Fibroblast of upper back skin (primary cell): ENCODE measurements at regions not wholly inside any gene's neighbourhood (a gene's known extent, or its start where the extent isn't known, plus 50 kb on each side); places are given as distances from the start of the nearest gene placed in this dataset.
"Not testable (repeated sequence)": the region's sequence is repeated elsewhere in the genome, so short reads cannot be mapped to it uniquely, and the experiment has no call there.

Source experiments
- DNase-seq: peaks from one replicate; pipeline ENCODE4 v3.0.0-alpha.2; 2013

GRCh38 chr7:65749518-65749917, 123.4 kb upstream of the VKORC1L1 start:
- no peak for DNase-seq

DNA sequence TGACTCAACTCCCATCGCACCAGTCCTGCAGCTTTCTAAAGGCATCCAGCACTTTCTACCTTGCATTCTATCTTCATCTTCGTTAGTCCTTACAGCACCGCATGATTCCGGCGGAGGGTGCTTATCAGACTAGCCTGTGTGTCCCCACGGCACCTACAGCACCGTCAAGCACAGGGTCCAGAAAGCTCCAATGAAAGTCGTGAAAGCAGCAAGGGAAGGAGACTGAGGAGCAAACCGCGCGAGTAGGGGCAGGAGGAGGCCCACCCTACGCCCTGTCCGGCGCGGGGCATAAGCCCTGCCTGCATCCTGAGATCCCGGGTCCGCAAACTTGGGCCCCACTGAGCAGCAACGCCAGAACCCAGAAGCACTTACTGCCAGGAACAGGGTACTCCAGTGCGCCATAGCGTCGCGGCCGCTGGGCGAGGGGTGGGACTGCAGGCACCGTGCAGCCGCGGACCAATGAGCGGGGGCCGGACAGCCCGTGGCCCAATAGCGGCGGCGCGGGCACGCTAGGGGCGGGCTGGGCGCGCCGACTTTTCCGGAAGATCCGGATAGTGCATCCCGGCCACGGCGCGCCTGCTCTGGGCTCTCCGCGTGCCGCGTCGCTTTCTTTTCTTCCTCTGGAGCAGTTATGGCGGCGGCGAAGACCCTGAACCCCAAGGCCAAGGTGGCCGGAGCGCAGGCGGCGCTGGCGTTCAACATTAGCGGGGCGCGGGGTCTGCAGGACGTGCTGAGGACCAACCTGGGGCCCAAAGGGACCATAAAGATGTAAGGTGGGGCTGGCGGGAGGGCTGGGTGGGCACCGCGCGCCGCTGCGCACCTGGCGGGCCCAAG, 122.1 kb upstream of the VKORC1L1 start:
- peak; percentile 84 for DNase-seq

DNA sequence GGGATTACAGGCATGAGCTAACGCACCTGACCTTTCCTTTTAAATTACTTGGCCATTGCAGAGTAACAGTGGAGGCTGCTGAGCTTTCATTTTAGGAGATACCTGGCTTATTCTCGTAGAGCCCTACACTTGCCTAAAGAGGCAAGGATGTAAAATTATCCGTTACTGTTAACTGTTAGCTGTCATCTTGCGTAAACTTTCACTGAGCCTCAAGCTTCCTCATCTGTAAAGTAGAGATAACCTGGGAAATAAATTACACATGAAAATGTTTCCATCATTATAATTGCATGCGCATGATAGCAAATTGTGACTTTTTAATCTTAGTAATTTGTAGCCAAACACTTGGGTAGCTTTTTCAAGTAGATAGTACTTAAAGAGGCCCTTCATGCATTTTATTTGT, 118.8 kb upstream of the VKORC1L1 start:
- not testable (repeated sequence) for DNase-seq

GRCh38 chr7:65758991-65759390, 113.9 kb upstream of the VKORC1L1 start:
- DNase-seq: not testable (repeated sequence)

GRCh38 chr7:65762712-65763111, 110.2 kb upstream of the VKORC1L1 start:
- DNase-seq: not testable (repeated sequence)

DNA sequence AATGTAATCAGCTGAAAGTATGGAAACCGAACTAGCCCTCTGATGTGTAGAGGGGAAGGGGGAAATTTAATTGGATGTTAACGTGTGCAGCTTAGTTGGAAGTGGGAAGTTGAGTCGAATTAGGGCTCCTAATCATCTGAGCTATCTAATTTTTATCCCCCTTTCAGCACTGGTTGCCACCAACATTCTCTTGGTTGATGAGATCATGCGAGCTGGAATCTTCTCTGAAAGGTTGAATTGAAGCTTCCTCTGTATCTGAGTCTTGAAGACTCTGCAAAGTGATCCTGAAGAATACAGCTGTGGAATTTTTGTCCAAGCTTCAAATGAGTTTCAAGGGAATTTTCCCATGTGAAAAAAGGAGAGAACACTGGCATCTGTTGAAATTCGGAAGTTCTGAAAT, 109.8 kb upstream of the VKORC1L1 start:
- not testable (repeated sequence) for DNase-seq

DNA sequence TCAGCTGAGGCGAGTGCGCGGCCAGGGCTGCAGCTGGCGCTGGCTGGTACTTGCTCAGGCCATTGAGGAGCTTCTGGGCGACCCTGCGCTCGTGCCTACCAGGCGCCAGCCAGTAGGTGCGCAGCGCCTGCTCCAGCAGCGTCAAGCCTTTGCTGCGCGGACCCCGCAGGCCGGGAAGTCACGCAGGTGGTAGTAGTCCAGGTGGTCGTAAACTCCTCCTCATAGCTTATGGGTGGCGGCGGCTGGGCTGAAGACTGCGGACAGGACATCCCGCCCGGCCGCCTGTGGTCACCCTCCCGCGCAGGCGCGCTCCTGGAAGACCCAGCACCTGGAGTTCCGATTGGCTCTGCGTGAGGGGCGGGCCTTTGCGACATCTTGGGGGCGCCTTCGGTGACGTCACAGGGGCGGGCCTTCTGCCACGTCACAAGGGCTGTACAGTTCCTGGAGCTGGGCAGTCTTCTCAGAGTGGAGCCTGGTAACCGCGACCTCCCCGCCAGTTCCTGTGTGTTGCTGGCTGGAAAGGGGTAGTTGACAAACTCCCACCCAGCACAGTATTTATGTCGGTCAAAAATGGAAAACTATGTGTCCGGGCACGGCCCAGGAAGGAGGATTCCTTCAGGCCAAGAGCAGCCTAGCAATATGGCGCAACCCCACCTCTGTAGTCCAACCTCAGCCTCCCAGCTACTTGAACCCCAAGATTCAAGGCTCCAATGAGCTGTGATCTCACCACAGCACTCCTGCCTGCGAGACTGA, 102.2 kb upstream of the VKORC1L1 start:
- peak; percentile 90 for DNase-seq

DNA sequence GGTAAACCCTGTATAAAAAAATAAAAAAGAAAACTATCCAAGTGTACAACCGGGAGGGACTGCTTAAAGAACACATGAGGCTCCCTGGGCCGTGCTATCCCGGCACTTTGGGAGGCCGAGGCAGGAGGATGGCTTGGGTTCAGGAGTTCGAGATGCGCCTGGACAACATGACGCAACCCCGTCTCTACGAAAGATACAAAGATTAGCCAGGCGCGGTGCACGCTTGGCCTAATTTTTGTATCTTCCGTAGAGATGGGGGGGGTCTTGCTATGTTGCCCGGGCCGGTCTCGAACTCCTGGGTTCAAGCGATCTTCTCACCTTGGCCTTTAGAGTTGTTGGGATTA, 101.7 kb upstream of the VKORC1L1 start:
- DNase-seq: not testable (repeated sequence)

DNA sequence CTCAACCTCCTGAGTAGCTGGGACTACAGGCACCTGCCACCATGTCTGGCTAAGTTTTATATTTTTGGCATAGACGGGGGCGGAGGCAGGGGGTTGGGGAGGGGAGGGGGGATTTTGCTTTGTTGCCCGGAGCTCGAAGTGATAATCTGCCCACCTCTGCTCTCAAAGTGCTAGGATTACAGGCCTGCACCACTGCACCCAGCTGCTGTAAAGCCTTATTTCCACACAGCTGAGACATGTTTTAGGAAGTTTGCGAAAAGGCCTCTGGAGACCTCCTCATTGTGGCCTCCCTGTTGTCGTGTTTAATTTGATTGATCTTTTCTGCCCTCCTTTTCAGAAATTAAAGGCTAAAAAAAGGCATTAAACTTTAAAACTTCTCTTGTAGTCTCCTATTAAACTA, 96.2 kb upstream of the VKORC1L1 start:
- not testable (repeated sequence) for DNase-seq

DNA sequence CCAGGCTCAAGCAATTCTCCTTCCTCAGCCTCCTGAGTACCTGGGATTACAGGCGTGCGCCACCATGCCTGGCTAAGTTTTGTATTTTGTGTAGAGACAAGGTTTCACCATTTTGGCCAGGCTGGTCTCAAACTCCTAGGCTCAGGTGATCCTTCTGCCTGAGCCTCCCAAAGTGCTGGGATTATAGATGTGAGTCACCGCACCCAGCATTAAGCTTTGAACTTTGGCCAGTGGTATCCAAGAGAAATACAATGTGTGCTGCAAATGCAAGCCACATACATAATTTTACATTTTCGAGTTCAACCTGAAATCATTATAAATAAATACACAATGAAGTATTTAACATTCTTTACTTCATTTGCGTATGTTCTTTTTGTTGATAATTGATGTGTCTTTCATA, 82.9 kb upstream of the VKORC1L1 start:
- not testable (repeated sequence) for DNase-seq

DNA sequence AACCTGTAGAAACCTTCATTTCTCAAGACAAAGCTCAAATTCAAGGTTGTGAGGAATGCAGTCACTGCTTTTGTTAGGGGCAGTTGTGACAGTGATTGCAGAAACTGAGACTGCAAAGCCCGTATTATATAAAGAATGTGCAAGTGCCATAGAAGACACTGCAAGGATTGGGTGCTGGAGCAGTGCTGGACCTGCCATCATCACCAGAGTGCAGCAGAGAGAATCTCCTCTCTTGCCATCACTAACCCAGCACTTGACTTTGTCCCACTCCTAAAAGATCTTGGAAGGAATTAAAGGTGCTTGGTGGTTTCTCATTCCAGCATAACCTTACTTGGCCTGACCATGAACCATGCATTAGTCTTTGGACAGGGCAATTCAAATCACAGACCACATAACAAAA, 81.1 kb upstream of the VKORC1L1 start:
- not testable (repeated sequence) for DNase-seq

DNA sequence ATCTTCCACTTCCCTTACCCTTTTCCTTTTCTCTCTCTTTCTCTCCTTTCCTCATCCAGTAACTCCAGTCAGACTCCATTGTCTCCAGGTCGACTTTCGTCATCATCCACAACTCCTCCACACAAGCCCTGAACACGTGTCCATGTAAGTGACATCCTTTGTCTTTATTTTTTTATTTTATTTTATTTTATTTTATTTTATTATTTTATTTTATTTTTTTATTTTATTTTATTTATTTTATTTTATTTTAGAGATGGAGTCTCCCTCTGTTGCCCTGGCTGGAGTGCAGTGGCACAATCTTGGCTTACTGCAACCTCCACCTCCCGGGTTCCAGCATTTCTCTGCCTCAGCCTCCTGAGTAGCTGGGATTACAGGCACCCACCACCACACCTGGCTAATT, 80.1 kb upstream of the VKORC1L1 start:
- not testable (repeated sequence) for DNase-seq

GRCh38 chr7:65794671-65795391, 78.0 kb upstream of the VKORC1L1 start:
- peak; percentile 25 for DNase-seq

- DNase-seq: not testable (repeated sequence)
Observed at GRCh38 chr7:65795392-65795716, 77.5 kb upstream of the VKORC1L1 start.

- no peak for DNase-seq
Observed at GRCh38 chr7:65796205-65796604, 76.7 kb upstream of the VKORC1L1 start.

- not testable (repeated sequence) for DNase-seq
Observed at GRCh38 chr7:65797086-65797485, 75.8 kb upstream of the VKORC1L1 start.

DNA sequence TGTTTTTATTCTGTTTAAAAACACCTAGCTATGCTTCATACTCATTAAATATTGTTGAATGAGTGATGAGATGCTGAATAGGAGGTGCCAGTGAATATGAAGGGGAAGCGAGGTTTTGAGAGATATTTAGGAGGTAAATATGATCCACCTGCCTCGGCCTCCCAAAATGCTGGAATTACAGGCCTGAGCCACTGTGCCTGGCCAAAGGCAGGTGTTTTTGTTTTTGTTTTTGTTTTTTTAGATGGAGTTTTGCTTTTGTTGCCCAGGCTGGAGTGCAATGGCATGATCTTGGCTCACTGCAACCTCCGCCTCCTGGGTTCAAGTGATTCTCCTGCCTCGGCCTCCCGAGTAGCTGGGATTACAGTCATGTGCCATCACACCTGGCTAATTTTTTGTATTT, 75.3 kb upstream of the VKORC1L1 start:
- not testable (repeated sequence) for DNase-seq

DNA sequence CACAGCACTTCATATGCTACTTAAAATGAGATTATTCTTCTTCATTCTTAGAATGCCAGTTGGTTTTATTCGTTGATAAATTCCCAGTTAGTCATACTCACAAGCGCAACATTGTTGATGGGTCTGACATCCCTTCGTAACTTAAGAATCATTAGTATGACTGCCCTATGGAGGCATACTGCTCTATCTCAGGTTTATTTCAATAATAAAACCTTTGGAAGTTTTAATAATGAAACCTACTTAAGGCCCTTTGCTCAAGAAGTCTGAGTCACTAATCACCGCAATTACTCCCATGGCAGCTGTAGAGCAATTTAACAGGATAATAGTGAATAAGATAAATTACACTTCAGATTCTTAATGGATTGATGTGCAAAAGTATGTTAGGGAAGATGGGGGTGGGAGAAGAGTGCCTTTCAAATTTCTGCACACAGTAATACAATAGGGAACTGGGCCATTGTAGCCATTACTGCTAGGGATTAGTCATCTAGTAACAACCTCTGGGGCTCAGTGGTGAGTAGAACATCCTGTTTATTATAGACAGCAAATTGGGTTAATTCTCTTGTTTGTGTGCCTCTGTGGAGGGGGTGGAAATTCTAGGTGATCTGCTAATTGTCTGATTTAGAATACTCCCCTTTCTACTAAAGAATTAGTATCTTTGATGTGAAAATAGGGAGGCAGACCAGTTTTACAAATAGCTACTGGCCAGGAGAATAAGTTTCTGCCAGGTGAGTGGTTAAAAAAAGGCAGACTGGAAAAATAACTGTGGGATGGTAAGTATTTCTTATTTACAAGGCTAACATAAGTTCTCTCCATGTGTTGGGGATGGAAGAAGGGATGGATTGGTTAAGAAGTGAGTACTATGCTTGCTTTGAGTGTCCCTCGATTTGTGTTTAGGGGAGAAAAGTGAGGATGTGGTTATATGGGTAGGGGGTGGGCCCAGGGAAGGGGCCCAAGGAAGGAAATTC, 74.5 kb upstream of the VKORC1L1 start:
- DNase-seq: peak; percentile 64

DNA sequence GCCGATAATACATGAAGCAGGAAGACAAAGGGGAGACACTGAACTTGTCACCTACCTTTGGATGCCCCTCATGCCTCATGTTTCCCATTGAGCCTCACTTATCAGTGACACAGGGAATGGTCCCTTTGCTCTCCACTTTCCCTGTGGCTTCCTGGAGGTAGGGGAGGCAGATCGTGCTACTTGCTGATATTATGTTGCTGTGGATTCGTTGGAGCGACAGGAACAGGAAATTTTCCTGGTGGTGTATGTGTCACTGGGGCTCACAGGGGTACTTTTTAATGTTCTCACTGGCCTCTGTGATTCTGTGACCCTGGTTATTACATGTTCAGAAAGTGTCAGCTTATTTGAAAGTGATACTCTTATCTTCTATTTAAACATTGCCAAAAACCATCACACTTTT, 72.7 kb upstream of the VKORC1L1 start:
- not testable (repeated sequence) for DNase-seq

DNA sequence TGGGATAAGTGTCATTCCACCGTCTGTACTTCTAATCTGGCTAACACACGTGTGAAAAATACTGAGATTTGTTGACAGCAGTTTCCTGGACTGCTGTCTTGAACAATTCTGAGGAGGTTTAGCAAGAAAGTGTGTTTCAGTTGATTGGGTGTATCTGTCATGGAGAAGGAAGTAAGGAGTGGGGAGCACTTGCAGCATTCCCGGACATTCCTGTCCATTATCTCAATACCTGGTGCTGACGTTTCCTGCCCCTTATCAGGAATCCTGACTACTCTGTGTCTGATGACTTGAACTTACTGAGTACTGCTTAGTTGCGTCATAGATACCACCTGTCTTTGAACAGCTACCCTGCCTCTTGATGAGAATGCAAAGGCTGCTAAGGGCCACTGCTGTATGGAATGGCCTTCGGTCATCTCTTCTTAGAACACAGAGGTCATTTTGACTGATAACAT, 72.0 kb upstream of the VKORC1L1 start:
- no peak for DNase-seq

DNA sequence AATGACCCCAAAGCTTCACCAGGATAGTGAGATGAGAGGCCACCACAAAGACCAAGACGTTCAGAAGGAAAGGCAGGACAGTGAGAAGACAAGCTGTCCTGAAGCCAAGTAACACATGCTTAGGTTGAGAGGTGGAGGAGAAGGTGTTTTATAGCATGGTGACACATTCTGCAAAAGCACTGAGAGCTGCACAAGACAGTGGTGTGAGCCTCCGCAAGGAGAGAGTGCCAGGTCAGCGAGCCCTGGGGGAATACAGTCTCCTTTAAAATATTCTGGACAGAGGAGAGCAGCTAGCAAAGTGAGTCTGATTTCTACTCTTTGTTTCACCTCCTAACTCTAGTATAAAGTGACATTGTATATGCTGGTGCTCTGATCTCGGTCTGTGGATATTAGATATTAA, 68.0 kb upstream of the VKORC1L1 start:
- no peak for DNase-seq

DNA sequence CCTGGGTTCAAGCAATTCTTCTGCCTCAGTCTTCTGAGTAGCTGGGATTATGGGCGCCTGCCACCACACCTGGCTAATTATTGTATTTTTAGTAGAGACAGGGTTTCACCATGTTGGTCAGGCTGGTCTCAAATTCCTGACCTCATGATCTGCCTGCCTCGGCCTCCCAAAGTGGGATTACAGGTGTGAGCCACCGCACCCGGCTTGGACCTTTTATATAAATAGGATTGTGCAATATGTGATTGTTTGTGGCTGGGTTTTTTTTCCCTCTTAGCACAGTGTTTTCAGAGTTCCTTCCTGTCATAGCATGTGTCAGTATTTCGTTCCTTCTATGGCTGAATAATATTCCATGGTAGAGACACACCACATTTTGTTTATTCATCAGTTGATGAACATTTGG, 65.8 kb upstream of the VKORC1L1 start:
- not testable (repeated sequence) for DNase-seq
